ENCODE measurements at regions not wholly inside any gene's neighbourhood (a gene's known extent, or its start where the extent isn't known, plus 50 kb on each side); places are given as distances from the start of the nearest gene placed in this dataset.
"Not testable (repeated sequence)": the region's sequence is repeated elsewhere in the genome, so short reads cannot be mapped to it uniquely, and the experiment has no call there.

DNA sequence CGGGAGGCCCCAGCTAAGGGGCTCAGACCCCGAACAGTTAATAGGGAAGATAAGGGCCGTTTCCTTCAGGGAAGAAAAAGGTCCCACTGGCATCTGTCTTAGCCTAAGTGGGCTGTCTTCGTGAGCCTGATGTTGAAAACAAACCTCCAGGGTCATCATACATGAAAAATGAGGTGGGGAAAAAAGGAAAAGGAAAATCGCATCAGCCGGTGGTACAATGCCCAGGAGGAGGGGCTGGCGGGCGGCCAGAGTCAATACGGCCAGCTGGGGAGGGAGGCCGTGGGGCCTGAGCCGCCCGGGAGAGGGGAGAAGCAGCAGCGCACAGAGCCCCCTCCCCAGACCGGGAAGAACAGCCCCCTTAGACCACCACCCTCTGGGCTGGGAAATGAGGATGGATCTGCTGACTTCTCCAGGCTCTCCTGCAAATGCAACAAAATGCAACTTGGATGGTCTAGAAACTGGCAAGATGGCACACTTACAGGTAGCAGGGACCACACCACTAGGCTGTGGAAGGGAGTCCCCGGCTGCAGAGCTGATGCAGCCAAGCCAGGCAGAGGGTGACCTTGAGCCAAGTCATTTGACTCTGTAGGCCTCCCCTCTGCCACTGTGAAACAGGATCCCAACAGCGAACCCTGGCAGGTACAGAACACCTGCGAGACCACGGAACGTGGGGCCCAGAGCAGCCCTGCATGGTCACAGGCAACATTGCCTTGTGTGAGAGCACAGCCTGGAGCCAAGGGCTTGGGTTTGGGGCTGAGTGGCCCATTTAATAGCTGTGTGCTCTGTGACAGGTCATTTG is 448.5 kb downstream of the SOX9 start:
- BruUV-seq (replicated peaks), result no TSS peak
- H3K4me3 ChIP-seq (ENCODE audit: low read depth, low read length), result no peak overlapping the region
- no peaks in the 10 kb centered on the region for H3K27me3 ChIP-seq (replicated peaks; ENCODE audit: control insufficient read depth, insufficient read depth, low read length)
- ChIA-PET CTCF (no interaction called here), POLR2A (no interaction called here)
- H3K4me1 ChIP-seq, result no peaks in the 10 kb centered on the region
- H3K27me3 Mint-ChIP-seq (ENCODE audit: insufficient read depth, unreplicated experiment), result no peaks in the 10 kb centered on the region
- H3K9me3 ChIP-seq, result no peaks in the 10 kb centered on the region
- no peak overlapping the region for H3K27ac Mint-ChIP-seq (ENCODE audit: unreplicated experiment)
- TF ChIP-seq, protein P1, sequence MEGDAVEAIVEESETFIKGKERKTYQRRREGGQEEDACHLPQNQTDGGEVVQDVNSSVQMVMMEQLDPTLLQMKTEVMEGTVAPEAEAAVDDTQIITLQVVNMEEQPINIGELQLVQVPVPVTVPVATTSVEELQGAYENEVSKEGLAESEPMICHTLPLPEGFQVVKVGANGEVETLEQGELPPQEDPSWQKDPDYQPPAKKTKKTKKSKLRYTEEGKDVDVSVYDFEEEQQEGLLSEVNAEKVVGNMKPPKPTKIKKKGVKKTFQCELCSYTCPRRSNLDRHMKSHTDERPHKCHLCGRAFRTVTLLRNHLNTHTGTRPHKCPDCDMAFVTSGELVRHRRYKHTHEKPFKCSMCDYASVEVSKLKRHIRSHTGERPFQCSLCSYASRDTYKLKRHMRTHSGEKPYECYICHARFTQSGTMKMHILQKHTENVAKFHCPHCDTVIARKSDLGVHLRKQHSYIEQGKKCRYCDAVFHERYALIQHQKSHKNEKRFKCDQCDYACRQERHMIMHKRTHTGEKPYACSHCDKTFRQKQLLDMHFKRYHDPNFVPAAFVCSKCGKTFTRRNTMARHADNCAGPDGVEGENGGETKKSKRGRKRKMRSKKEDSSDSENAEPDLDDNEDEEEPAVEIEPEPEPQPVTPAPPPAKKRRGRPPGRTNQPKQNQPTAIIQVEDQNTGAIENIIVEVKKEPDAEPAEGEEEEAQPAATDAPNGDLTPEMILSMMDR (IDR thresholded peaks at IDR 0.05; ENCODE audit: insufficient read depth in 1 of 2, low read depth in 1 of 2, low read length in 1 of 2, severe bottlenecking in 1 of 2, unreplicated experiment in 1 of 2), result no peak
- DNase-seq, result no peak
- peaks cover 12% of the 10 kb centered on the region for H3K36me3 Mint-ChIP-seq (ENCODE audit: insufficient read depth, unreplicated experiment)
- H3K9me3 Mint-ChIP-seq (ENCODE audit: unreplicated experiment), result no peaks in the 10 kb centered on the region
- intact Hi-C loops (cut with micrococcal nuclease; ENCODE audit: unreplicated experiment), result no loop called here
- H3K4me3 Mint-ChIP-seq (ENCODE audit: unreplicated experiment), result no peak overlapping the region
- H3K36me3 ChIP-seq (ENCODE audit: control insufficient read depth, insufficient read depth, low read length), result no peaks in the 10 kb centered on the region; the same call in 1 of the 2 replicates
- H3K4me1 Mint-ChIP-seq (ENCODE audit: low read depth, unreplicated experiment), result peaks cover 17% of the 10 kb centered on the region

GRCh38 chr17:72571813-72572396 is 451.1 kb downstream of the SOX9 start:
- POLR2A ChIA-PET, result no interaction called here
- H3K9me3 ChIP-seq, result no peaks in the 10 kb centered on the region
- TF ChIP-seq, protein P1 (IDR thresholded peaks at IDR 0.05; ENCODE audit: insufficient read depth in 1 of 2, low read depth in 1 of 2, low read length in 1 of 2, severe bottlenecking in 1 of 2, unreplicated experiment in 1 of 2), result no peak
- H3K36me3 ChIP-seq (ENCODE audit: control insufficient read depth, insufficient read depth, low read length), result no peaks in the 10 kb centered on the region; the same call in 1 of the 2 replicates
- H3K9me3 Mint-ChIP-seq (ENCODE audit: unreplicated experiment), result no peaks in the 10 kb centered on the region
- CTCF ChIA-PET, result no interaction called here
- H3K27me3 ChIP-seq (replicated peaks; ENCODE audit: control insufficient read depth, insufficient read depth, low read length), result no peaks in the 10 kb centered on the region
- H3K36me3 Mint-ChIP-seq (ENCODE audit: insufficient read depth, unreplicated experiment), result peaks cover 6% of the 10 kb centered on the region
- intact Hi-C loops (cut with micrococcal nuclease; ENCODE audit: unreplicated experiment), result no loop called here
- H3K4me3 Mint-ChIP-seq (ENCODE audit: unreplicated experiment), result no peak overlapping the region
- H3K4me1 ChIP-seq, result peaks cover 8% of the 10 kb centered on the region
- H3K27me3 Mint-ChIP-seq (ENCODE audit: insufficient read depth, unreplicated experiment), result no peaks in the 10 kb centered on the region
- H3K4me3 ChIP-seq (ENCODE audit: low read depth, low read length), result no peak overlapping the region
- H3K27ac Mint-ChIP-seq (ENCODE audit: unreplicated experiment), result no peak overlapping the region
- no TSS peak for BruUV-seq (replicated peaks)
- H3K4me1 Mint-ChIP-seq (ENCODE audit: low read depth, unreplicated experiment), result peaks cover 22% of the 10 kb centered on the region
- no peak for DNase-seq

DNA sequence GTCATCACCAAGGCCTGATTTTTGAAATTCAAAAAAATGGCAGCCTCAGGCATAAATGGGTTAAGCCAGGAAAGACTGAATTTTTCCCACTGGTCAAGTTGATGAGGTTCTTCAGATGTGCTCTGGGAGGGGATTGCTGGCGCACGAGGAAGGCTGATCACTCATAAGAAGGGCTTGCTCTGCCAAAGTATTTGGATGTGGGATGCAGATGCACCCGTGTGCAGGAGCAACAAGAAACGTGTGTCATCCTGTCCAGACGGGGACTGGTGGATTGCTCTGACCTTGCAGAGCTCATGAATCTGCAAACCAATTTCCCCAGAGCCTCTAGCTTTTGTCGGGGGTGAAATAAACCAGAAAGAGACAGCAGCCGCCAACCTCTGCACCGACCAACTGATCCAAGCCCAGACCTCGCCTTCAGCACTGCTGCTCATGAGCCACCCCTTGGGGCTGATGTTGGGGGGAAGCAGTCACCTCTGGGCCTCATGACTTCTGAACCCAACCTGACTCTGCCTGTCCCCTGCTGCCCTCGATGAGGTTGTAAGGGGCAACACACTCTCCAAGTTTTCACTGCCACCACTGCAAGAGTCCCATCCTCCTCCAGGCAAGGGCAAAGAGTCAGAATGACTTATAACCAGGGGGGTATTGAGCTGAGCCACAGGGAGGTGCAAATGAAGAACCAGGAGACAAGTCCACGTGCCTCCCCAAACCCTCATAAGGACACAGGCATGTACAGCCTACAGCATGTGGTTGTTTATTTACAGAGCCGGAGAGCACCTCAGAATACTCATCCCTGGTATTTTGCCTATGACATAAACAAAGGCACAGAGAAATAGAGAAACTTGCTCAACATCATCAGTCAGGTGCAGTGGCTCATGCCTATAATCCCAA is 452.0 kb downstream of the SOX9 start:
- no peaks in the 10 kb centered on the region for H3K9me3 Mint-ChIP-seq (ENCODE audit: unreplicated experiment)
- peaks cover 5% of the 10 kb centered on the region for H3K36me3 Mint-ChIP-seq (ENCODE audit: insufficient read depth, unreplicated experiment)
- H3K4me3 Mint-ChIP-seq (ENCODE audit: unreplicated experiment), result no peak overlapping the region
- TF ChIP-seq, protein P1 (IDR thresholded peaks at IDR 0.05; ENCODE audit: insufficient read depth in 1 of 2, low read depth in 1 of 2, low read length in 1 of 2, severe bottlenecking in 1 of 2, unreplicated experiment in 1 of 2), result no peak
- peaks cover 9% of the 10 kb centered on the region for H3K4me1 ChIP-seq
- H3K4me1 Mint-ChIP-seq (ENCODE audit: low read depth, unreplicated experiment), result peaks cover 14% of the 10 kb centered on the region
- no peak overlapping the region for H3K27ac Mint-ChIP-seq (ENCODE audit: unreplicated experiment)
- POLR2A ChIA-PET, result no interaction called here
- H3K9me3 ChIP-seq, result no peaks in the 10 kb centered on the region
- no TSS peak for BruUV-seq (replicated peaks)
- intact Hi-C loops (cut with micrococcal nuclease; ENCODE audit: unreplicated experiment), result no loop called here
- CTCF ChIA-PET, result no interaction called here
- H3K27me3 ChIP-seq (replicated peaks; ENCODE audit: control insufficient read depth, insufficient read depth, low read length), result no peaks in the 10 kb centered on the region
- no peaks in the 10 kb centered on the region; the same call in 1 of the 2 replicates for H3K36me3 ChIP-seq (ENCODE audit: control insufficient read depth, insufficient read depth, low read length)
- H3K4me3 ChIP-seq (ENCODE audit: low read depth, low read length), result no peak overlapping the region
- H3K27me3 Mint-ChIP-seq (ENCODE audit: insufficient read depth, unreplicated experiment), result no peaks in the 10 kb centered on the region
- DNase-seq, result no peak

DNA sequence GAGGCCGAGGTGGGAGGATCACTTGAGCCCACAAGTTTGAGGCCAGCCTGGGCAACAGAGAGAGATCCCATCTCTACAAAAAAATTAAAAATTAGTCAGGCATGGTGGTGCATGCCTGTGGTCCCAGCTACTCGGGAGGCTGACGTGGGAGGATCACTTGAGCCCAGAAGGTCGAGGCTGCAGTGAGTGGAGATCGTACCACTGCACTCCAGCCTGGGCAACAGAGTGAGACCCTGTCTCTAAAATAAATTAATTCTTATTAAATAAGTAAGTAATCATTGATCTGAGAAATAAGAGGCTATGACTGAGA is 452.6 kb downstream of the SOX9 start:
- H3K9me3 Mint-ChIP-seq (ENCODE audit: unreplicated experiment); intact Hi-C loops (cut with micrococcal nuclease; ENCODE audit: unreplicated experiment); H3K9me3 ChIP-seq; H3K27me3 ChIP-seq (replicated peaks; ENCODE audit: control insufficient read depth, insufficient read depth, low read length); H3K27me3 Mint-ChIP-seq (ENCODE audit: insufficient read depth, unreplicated experiment); H3K36me3 ChIP-seq (ENCODE audit: control insufficient read depth, insufficient read depth, low read length); H3K27ac Mint-ChIP-seq (ENCODE audit: unreplicated experiment); H3K4me3 Mint-ChIP-seq (ENCODE audit: unreplicated experiment); BruUV-seq (replicated peaks); H3K4me3 ChIP-seq (ENCODE audit: low read depth, low read length); CTCF ChIA-PET; H3K4me1 ChIP-seq; POLR2A ChIA-PET; DNase-seq: not testable (repeated sequence)
- peaks cover 10% of the 10 kb centered on the region for H3K36me3 Mint-ChIP-seq (ENCODE audit: insufficient read depth, unreplicated experiment)
- peaks cover 20% of the 10 kb centered on the region for H3K4me1 Mint-ChIP-seq (ENCODE audit: low read depth, unreplicated experiment)

Data from Caco-2 (cell line).